Mammary epithelial cell (primary cell): ENCODE measurements at regions not wholly inside any gene's neighbourhood (a gene's known extent, or its start where the extent isn't known, plus 50 kb on each side); places are given as distances from the start of the nearest gene placed in this dataset.

ENCODE experiments used
- CTCF ChIP-seq, 2 donors: IDR thresholded peaks in 1 of 2; conservative IDR thresholded peaks in 1 of 2; 2 replicates each; pipeline ENCODE4 v1.5.1; 2011 to 2012; ENCODE audit warnings: inconsistent platforms in 2 of 2, low read length in 2 of 2, mild to moderate bottlenecking in 2 of 2, control low read depth in 1 of 2, low read depth in 1 of 2; ENCODE audit not compliant: insufficient read depth in 1 of 2; ENCODE audit errors: extremely low read depth in 1 of 2
- EZH2 ChIP-seq: IDR thresholded peaks from 2 replicates; pipeline ENCODE4 v1.6.1; 2012; ENCODE audit warnings: low read length, inconsistent platforms, borderline replicate concordance

GRCh38 chr18:51339856-51340255, 142.4 kb upstream of the MEX3C start:
- TF ChIP-seq CTCF (conservative IDR thresholded peaks at IDR 0.05 in 1 of 2, IDR thresholded peaks at IDR 0.05 in 1 of 2; ENCODE audit: extremely low read depth in 1 of 2, insufficient read depth in 1 of 2, low read depth in 1 of 2, low read length in 2 of 2) (no peak), EZH2 (no peak)
